HepG2 (cell line): ENCODE measurements at regions not wholly inside any gene's neighbourhood (a gene's known extent, or its start where the extent isn't known, plus 50 kb on each side); places are given as distances from the start of the nearest gene placed in this dataset.

Experiments used
- ATF2 ChIP-seq: sonication (generic); formaldehyde crosslinking; IDR thresholded peaks from 2 replicates; pipeline ENCODE4 v1.4.0; 2020; ENCODE audit warnings: missing genetic modification reagents
- BHLHE40 ChIP-seq: IDR thresholded peaks from 2 replicates; pipeline ENCODE4 v1.6.1; 2011; ENCODE audit warnings: low read length, improper control_type of control experiment
- CHD2 ChIP-seq: IDR thresholded peaks from 2 replicates; pipeline ENCODE4 v1.6.1; 2011; ENCODE audit warnings: low read depth, low read length, improper control_type of control experiment
- CREM ChIP-seq, 2 experiments: sonication (generic) in 1 of 2; formaldehyde crosslinking in 1 of 2; IDR thresholded peaks; 2 replicates each; pipeline versions ENCODE4 v1.4.0 to v1.6.1; 2016 to 2020; ENCODE audit warnings: antibody characterized with exemption in 1 of 2, mild to moderate bottlenecking in 1 of 2, missing genetic modification reagents in 1 of 2
- CTCF ChIP-seq: sonication (generic); formaldehyde crosslinking; IDR thresholded peaks from 2 replicates; pipeline ENCODE4 v1.5.0; 2020; ENCODE audit warnings: mild to moderate bottlenecking, missing genetic modification reagents, moderate library complexity
- DDIT3 ChIP-seq: sonication (generic); formaldehyde crosslinking; IDR thresholded peaks from 2 replicates; pipeline ENCODE4 v1.4.0; 2020; ENCODE audit warnings: mild to moderate bottlenecking, missing genetic modification reagents
- FOSL1 ChIP-seq: sonication (generic); formaldehyde crosslinking; IDR thresholded peaks from 2 replicates; pipeline ENCODE4 v1.9.0; 2021; ENCODE audit warnings: missing genetic modification reagents, borderline replicate concordance
- MAX ChIP-seq: IDR thresholded peaks from 2 replicates; pipeline ENCODE4 v1.6.1; 2012; ENCODE audit warnings: inconsistent platforms
- NR1H2 ChIP-seq: sonication (generic); formaldehyde crosslinking; IDR thresholded peaks from 2 replicates; pipeline ENCODE4 v1.8.1; 2022; ENCODE audit warnings: low read depth, missing genetic modification reagents, borderline replicate concordance
- SNAI1 ChIP-seq: sonication (generic); formaldehyde crosslinking; IDR thresholded peaks from 2 replicates; pipeline ENCODE4 v1.5.0; 2020; ENCODE audit warnings: mild to moderate bottlenecking, missing genetic modification reagents, borderline replicate concordance
- YY1 ChIP-seq: IDR thresholded peaks from 2 replicates; pipeline ENCODE4 v1.6.1; 2011; ENCODE audit warnings: low read length, low read depth, moderate library complexity, mild to moderate bottlenecking; ENCODE audit not compliant: insufficient read depth, insufficient replicate concordance
- ZNF891 ChIP-seq: sonication (generic); formaldehyde crosslinking; IDR thresholded peaks from 2 replicates; pipeline ENCODE4 v1.5.0; 2020; ENCODE audit warnings: mild to moderate bottlenecking, missing genetic modification reagents

- TF ChIP-seq NR1H2 (no peak), CHD2 (no peak), MAX (no peak), CREM (IDR thresholded peaks at IDR 0.05) (no peak), CREM (CRISPR knock-in tag; IDR thresholded peaks at IDR 0.05) (no peak), ATF2 (no peak), DDIT3 (CRISPR knock-in tag) (no peak), SNAI1 (CRISPR knock-in tag) (no peak), BHLHE40 (no peak), ZNF891 (CRISPR knock-in tag) (no peak), CTCF (no peak), FOSL1 (no peak), YY1 (no peak)
Observed at GRCh38 chr10:36446881-36447280, 678.5 kb upstream of the ANKRD30A start.
